HG03460 (cell line): ENCODE measurements at regions not wholly inside any gene's neighbourhood (a gene's known extent, or its start where the extent isn't known, plus 50 kb on each side); places are given as distances from the start of the nearest gene placed in this dataset.
"Not testable (repeated sequence)": the region's sequence is repeated elsewhere in the genome, so short reads cannot be mapped to it uniquely, and the experiment has no call there.

Experiments used
- ATAC-seq: cut with Tn5 transposase; IDR thresholded peaks from one replicate; pipeline ENCODE4 v1.9.1; 2021; ENCODE audit not compliant: unreplicated experiment

DNA sequence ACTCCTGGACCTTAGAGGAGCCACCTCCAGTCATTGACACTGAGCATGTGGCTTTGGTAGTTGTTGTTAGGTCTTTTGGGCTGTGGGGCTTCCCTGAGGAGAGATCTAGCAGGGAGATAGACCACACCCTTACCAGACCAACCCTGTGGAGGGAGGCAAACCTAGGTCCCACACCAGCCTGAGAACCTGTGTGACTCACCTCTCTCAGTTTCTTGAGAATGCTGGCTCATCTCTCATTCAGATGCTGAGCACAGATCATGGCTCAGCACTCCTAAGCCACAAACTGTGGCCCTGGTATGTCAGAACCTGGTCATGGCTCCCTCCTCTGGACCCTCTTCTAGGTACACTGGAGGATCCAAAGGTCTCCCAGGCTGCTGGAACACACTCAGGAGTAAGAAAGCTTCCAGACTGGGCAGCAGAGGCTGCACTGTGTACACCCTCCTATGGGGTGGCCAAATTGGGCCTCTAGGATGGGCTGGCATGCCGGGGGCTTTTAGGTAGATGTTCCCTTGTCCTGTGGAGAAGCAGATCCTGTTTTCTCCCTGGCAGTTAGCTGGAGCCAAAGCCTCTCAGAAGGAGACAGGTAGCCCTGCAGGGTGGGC, 1294.5 kb downstream of the KHDRBS2 start:
- no peak for ATAC-seq

DNA sequence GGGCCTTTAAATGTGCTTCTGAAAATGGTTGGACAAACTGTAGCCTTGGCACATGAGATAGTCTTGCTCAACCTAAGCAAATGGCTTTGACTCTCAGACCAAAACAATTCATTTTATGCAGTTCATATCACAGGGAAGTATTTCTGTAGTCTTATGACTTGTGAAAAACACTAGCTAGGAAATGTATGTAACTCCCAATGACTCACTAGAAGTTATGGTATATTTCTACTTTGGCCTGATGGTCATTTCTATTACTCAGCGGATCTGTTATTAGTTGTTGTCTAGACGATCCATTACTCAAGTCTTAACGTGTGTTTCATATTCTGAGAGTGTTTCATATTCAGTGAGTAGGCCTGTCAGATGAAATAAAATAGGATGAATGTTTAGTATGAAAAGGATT, 1333.5 kb downstream of the KHDRBS2 start:
- no peak for ATAC-seq

DNA sequence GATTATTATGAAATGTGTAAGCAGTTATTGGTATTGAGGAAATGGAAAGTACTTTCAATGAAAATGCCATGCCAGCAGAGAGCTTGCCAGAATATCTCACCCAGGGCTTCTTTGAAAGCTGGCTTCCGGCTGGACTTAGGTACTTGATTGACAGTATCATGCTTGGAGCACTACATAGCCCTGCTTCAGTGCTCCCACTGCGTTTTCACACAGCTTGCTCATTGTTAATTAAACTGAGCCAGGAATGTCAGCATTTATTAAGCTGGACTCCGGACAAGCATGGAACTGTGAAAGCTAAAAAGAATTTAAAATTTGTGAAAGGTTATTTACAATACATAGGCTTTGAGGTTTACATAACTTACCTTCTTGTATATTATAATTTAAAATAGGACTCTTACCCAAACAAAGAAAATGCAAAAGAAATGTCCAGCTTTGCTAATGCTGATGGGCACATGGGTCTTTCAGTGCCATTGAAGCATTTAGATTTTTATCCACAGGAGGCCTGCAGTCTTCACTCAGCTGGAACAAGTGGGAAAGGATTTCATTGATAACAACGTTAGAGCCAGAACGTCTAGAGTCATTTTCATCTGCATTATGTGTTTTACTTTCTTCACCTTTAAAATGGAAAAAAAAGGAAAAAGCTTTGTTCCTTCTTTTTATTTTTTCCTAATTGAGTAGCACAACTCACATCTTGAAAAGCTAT, 1335.7 kb downstream of the KHDRBS2 start:
- ATAC-seq = not testable (repeated sequence)

DNA sequence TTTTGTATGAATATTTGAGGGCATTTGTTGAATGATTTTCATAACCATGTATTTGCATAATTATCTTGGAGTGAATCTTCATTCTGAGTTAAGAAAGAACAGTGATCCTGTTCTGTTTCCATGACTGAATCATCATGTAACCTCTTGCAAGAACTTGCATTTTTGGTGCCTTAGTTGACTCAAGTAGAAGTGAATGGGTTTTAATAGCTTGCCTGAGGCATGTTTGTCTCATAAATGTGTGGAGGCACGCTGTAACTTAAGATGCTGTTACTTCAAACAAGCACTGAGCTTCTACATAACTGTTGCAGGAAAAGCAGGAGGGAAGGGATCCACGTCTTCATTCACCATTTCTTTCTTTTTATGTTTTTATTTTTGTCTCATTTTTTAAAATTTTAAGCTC, 1338.6 kb downstream of the KHDRBS2 start:
- ATAC-seq = not testable (repeated sequence)

DNA sequence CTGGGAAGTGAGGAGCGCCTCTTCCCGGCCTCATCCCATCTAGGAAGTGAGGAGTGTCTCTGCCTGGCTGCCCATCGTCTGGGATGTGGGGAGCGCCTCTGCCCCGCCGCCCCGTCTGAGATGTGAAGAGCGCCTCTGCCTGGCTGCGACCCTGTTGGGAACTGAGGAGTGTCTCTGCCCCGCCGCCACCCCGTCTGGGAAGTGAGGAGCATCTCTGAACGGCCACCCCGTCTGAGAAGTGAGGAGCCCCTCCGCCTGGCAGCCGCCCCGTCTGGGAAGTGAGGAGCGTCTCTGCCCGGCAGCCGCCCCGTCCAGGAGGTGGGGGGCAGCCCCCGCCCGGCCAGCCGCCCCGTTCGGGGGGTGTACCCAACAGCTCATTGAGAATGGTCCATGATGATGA, 1341.2 kb downstream of the KHDRBS2 start:
- ATAC-seq = not testable (repeated sequence)

DNA sequence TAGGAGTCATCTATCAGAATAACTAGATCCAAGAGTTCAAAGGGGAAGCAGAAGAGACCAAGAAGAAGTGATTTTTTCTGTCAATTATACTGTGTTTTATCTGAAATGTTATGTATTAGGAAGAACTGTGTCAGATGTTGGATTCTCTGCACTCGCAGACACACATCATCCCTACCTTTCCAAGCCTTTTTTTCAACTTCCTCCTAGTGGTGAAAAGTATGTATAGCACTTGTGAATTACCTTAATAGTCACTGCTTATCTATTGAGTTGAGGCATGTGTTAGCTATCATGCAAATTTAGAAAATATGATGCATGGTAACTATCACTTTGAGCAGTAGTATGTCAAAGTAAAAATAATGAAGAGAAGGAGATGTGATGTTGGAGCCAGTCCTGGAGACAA, 1350.1 kb downstream of the KHDRBS2 start:
- not testable (repeated sequence) for ATAC-seq

DNA sequence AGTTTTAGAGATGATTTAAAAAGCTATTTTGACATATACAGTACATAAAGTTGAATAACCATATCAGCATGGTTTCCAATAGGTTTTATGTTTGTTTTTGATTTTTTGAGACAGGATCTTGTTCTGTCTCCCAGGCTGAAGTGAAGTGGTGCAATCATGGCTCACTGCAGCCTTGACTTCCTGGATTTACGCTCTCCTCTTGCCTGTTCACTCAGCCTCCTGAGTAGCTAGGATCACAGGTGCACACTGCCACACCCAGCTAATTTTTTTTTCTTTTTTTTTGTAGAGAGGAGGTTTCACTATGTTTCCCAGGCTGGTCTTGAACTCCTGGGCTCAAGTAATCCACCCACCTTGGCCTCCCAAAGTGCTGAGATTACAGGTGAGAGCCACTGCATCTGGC, 1366.4 kb downstream of the KHDRBS2 start:
- ATAC-seq = not testable (repeated sequence)

DNA sequence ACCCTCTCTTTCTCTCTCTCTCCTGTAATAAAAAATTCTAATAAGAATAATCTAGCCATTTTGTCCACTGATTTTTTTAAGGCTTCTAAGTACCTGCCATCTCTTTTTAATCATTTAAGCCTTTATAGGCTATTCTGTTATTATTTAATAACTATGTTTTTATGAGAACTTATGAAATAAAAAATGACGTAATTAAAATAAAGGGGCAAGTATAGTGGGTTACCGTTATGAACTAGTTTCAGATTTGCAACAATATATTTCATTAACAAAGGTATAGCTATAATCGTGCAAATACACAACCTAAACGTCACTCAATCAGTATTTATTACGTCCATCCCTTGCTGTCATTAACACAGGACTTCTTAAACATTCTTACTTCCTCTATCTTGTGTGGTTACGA, 1382.2 kb downstream of the KHDRBS2 start:
- ATAC-seq = not testable (repeated sequence)

DNA sequence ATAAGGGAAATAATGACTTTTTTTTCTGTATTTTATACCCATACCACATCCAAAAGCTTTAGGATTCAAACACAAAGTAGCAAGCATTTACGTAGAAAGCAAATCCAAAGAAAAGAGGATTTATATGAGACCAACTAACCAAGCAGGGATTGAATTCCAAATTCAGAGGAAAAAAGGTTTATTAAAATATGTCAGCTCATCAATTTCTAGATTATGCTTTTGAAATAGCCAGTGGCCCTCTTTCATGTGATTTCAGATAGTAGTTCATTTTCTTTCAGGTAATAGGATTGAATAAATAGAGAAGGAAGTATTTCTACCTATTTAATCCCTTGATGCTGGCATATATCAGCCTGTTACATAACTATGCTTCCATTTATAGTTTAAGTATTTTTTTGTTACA, 1392.7 kb downstream of the KHDRBS2 start:
- not testable (repeated sequence) for ATAC-seq

DNA sequence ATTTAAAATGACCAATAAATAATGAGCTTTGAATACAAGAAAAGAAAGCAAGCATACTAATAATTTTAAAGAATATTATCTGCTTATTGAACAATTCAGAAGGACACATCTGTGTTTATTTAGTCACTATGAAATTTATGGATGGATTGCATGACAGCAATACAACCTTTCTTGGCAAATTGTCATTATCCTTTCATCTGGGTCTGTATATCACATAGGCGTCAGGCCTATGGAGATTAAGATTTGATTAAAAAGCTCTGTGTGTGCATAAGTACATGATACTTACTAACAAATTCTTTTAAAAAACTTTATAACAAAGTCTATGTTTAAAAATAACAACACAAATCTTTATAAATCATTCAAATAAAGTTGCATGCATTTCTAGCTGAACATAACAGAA, 1394.4 kb downstream of the KHDRBS2 start:
- ATAC-seq = no peak

DNA sequence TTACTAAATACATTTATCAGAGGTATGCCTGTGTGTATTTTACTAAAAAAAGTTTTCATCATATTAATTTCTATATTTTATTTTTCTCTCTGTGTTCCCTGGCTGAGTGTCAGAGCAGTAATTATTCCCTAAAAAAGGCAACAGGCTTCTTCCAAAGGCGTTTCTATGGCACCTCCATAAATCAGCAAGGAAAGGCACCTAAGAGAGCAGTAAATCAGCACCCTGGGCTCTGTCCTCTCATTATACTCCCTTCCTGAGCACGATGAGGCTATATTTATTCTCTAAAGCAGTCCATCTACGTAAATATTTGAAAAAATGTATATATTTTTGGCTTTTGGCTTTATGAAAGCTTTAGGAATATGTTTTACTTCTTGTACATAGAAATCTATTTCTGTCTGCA, 1408.6 kb downstream of the KHDRBS2 start:
- ATAC-seq = not testable (repeated sequence)

DNA sequence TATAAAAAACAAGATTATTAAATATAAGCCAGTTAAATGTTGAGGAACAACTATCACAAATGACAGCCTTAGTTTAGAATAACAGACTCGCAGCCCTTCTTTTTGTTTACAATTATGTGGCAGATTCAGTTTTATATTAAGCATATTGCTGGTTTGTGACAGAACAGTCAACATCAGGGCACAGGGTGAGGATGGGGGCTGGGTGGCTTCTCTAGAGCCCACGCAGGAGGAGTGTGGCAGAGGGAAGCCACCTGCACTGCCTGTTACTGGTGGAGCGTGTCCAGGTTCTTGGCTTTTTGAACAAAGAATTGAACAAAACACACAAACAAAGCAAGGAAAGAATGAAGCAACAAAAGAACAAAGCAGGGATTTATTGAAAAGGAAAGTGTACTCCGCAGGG, 1415.2 kb downstream of the KHDRBS2 start:
- ATAC-seq = not testable (repeated sequence)

DNA sequence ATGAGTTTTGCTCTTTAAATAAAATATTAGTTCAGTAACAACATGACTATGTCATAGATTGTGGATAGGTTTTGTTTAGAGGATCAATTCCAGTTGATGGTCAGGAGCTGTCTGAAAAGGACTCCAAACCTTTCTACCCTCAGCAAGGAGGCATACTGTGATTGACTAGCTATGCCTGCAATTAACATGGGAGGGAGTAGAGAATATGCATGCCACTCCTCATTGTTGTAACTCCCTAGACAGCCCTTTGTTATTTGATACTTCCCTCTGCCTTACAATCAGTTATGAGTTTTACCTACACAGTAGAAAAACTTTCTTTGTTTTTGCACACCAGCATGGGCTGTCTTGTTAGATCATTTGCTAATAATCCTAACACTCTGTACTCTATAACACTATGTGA, 1418.5 kb downstream of the KHDRBS2 start:
- ATAC-seq = no peak

DNA sequence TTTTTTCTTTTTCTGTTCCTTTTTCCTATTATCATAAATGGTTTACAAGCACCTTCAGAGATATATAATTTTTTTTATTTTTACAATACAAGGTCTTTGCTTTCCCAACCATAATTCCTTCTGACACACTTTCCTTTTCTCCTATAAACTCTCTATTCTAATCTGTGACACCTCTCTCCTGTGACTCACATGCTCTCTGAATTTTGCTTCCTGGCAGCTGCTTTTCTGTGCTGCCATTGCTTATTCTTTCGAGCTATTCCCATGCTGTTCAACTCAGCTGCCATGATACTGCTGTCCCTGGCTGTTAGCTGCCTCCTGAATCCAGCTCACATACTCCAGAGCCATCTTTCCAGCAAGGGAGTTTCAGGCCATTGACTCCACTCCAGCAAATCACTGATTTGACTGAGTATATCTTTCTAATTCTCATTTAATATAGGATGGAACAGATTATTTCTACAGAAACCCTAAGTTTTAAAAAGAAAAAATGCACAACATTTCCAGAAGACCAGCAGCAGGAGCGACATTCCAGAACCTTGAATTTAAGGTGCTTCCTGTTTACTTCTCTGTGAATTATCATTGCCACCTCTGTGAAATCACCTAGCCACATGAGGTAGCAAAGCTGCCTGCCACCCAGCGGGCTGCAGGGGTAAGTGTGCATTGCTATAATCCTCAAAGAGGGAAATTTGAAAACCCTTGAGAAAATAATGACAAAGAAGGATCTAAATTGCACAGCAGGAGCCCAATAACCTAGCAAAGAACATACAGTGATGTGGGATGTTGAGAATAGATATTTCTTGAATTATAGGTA, 1442.6 kb downstream of the KHDRBS2 start:
- not testable (repeated sequence) for ATAC-seq

DNA sequence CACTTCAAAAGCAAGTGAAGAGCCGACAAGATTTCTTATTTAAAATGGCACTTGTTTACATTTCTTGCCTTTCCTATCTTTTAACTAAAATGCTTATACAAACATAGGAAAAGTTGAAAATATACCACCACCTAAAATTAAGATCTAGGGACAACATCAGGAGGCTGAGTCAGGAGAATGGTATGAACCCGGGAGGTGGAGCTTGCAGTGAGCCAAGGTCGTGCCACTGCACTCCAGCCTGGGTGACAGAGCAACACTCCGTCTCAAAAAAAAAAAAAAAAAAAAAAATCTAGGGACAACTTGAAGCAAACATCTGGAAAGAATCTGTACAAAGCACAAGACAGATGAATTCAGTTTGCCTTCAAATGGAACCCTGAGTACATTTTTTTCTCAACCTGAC, 1455.3 kb downstream of the KHDRBS2 start:
- not testable (repeated sequence) for ATAC-seq

DNA sequence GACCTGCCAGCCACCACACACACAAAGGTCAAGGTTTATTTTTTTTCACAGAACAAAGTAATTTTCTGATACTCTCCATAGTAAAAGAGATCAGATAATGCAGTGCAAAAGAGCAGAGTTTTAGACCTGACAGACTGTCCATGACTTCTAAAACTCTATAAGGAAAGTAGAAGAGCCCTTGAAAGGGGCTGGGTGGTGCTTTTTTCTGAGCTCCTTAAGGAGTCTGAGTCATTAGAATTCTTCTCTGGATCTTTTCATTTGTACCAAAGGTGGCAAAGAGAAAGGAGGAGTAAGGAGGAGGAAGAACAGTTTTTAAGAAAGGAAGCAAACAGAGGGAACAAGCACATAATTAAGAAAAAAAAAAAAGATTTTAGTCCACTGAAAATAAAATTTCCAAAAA, 1463.4 kb downstream of the KHDRBS2 start:
- not testable (repeated sequence) for ATAC-seq

DNA sequence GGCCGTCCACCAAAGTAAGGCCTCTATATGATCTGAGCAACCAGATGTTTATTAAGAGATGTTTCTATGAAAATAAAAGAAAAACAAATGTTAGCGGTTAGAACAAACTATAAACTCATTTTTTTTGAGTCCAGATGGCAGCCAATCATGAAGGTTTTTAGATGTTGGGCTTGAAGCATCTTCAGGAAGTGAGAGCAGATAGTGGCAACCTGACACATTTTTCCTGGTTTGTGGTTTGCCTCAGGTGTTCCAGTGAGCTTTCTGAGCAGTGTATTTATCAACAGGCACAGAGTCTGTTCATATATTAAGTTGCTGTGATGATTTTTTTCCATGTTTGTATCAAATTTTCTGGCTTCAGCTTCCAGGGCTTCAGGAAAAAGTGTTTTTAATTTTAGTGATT, 1468.0 kb downstream of the KHDRBS2 start:
- not testable (repeated sequence) for ATAC-seq

DNA sequence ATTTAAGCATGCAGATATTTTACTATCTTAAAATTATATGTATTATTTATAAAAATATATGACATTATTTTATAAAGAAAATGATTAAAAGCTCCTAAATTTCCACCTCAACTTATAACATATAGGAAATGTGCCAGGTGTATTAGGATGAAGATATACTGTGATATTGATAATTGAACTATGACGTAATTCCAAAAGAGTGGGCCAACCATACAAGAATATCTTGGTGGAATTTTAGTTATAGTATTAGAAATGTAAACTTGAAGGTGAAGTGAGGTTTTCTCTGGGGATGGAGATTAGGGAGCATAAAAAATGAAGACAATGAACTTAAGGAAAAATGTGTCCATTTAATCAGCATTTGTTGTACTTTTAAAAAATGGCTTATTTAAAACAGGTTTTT, 1471.2 kb downstream of the KHDRBS2 start:
- ATAC-seq = not testable (repeated sequence)

DNA sequence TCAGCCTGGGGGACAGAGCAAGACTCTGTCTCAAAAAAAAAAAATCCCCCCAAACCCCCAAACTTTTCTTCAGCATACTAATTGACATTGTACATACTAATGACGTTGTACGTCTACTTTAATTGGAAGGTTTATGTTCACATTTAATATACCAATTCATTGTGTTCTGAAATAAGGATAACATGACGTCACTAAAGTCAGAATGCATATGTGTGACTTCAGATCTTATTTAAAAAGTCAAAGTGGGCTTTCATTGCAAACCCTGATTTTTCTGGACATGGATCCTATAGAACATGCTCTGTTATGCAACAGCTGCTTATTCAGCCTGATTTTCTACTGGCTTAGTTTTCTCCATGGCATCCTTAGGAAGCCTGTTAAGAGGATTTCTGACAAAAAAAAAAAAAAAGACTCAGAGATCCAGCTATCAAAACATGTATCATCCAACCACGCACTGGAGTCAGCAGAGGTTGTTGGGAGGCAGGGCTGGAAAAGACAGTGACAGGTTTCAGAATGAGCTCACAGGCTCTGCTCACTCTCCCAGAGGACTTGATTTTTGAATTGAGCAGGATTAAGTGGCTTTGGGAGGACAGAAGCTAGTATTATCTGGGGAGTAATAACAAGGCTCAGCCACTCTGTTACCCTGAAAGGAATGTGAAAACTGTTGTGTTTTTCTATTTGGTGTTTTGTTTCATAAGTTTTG, 1472.0 kb downstream of the KHDRBS2 start:
- ATAC-seq = not testable (repeated sequence)

DNA sequence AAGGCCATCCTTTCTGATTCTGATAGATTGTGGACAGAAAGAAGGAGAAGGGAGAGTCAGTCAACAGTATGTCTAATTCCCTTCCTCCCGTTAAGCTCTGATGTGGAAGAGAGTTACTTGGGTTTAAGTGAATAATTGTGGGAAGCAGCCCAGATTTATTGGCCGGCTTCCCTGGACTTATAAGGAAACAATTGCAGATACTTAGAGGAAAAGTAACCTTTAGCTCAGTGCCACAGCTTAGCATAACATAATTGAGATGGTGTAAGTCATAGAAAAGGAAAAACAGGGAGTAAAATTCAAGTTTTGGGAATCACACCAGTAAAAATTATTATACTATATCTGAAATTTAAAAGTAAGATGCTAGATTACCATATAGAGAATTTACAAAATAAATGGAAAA, 1475.8 kb downstream of the KHDRBS2 start:
- not testable (repeated sequence) for ATAC-seq

DNA sequence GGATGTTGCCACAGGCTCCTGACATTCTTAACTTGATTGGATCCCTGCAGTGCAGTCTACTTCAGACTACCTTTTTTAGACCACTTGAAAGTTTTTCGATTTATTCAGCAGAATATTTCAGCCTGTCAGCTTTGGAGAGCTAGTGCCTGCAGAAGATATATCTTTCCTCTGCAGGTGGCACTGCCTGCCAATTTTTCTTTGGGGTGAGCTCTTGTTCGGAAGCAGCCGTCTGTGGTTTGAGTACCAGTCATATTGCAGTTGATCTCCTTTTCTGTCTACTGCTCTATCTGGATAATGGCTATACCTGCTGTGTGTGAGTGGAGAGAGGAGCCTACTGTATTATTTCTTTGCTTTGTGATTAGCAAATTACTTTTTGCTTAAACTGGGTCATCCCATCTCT, 1486.9 kb downstream of the KHDRBS2 start:
- ATAC-seq = not testable (repeated sequence)
